DOHH2 (cell line): ENCODE measurements at regions not wholly inside any gene's neighbourhood (a gene's known extent, or its start where the extent isn't known, plus 50 kb on each side); places are given as distances from the start of the nearest gene placed in this dataset.

Experiments used
- CTCF ChIP-seq: fragments of 200-600 bp; sonication (generic); IDR thresholded peaks from one replicate; pipeline ENCODE4 v1.5.1; 2014; ENCODE audit warnings: antibody characterized with exemption, mild to moderate bottlenecking, low read depth, low read length; ENCODE audit not compliant: poor library complexity, severe bottlenecking
- EZH2phosphoT487 ChIP-seq: fragments of 200-600 bp; sonication (generic); IDR thresholded peaks from 2 replicates; pipeline ENCODE4 v1.6.1; 2017; ENCODE audit warnings: borderline replicate concordance, mild to moderate bottlenecking, antibody characterized with exemption, low read length, moderate library complexity, mixed read lengths

- TF ChIP-seq CTCF (no peak), EZH2phosphoT487 (no peak)
Observed at GRCh38 chr11:70567680-70568034, 169.3 kb downstream of the CTTN start.
